ENCODE measurements at regions not wholly inside any gene's neighbourhood (a gene's known extent, or its start where the extent isn't known, plus 50 kb on each side); places are given as distances from the start of the nearest gene placed in this dataset.
A peak's percentile ranks its signal among the peaks of the same experiment; 100 is the strongest.

- Histone ChIP-seq H3K4me1 (no peaks in the 10 kb centered on the region), H3K27me3 (no peaks in the 10 kb centered on the region), H3K4me3 (no peak overlapping the region), H3K36me3 (no peaks in the 10 kb centered on the region), H3K9me3 (peaks cover 0 to 17% of the 10 kb centered on the region in 2 donors), H3K27ac (no peak overlapping the region)
- DNase-seq (no peak), ATAC-seq (no peak)
- intact Hi-C loops (cut with DNase I), result no loop called here
- no peak for TF ChIP-seq CTCF (IDR thresholded peaks at IDR 0.05)
These were observed 771.0 kb downstream of the PDCD6IP start for GRCh38 chr3:34569437-34569836.

DNA sequence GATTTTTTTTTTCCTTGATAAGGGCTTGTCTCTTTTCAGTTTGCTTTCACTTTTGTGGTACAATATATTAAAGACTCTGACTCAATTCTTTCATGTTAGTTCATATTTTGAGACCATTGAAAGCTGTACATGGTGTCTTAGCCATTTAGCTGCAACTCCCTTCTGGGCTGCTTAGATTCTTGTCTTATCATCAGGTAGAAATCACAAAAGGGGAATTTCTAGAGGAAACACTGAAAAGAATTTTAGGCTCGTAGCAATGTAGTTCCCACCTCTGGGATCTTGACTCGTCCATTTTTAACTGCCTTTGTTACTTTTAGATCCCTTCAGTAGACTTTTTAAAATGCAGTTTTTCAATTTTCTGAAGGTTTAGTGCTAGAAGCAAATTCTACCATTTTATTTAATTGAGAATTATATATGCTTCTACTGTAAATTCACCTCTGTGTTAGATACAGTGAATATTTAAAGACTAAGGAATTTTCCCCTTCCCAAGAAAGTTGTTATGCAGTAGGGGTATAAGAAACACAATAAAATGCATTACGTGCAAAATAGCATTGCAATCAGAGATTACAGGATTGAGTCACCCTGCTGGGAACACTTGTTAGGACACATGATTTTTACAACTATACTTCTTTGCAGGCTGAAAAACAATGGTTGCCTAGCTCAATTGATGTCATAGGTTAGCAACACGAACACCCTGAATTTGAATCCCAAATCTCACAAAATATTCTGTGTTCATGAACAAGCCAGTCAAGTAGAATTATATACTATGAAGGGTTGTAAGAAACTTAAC, 772.7 kb downstream of the PDCD6IP start:
- ATAC-seq, result peak; percentile 15
- Histone ChIP-seq H3K27ac (no peak overlapping the region), H3K27me3 (no peaks in the 10 kb centered on the region), H3K4me3 (no peak overlapping the region), H3K4me1 (no peaks in the 10 kb centered on the region), H3K9me3 (peaks cover 0 to 4% of the 10 kb centered on the region in 2 donors), H3K36me3 (no peaks in the 10 kb centered on the region)
- intact Hi-C loops (cut with DNase I), result no loop called here
- DNase-seq, result no peak
- TF ChIP-seq CTCF (IDR thresholded peaks at IDR 0.05), result no peak

DNA sequence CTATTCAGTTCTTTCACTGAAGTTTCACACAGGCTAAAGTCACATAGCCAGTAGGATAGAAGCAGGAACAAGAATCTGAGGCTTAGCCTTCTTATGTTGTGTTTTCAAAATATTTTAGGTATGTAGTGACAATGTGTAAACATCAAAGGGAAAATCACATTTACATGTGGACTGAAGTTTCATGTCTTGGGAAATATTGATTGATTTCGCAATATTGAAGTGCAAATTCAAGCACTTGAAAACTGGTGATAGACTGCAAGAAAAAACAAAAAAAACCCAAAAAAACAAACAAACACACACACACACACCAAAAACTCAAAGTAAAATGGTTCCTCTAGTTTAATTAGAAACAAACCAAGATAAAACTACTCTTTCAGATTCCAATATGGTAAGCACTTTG, 773.3 kb downstream of the PDCD6IP start:
- no peaks in the 10 kb centered on the region for H3K36me3 ChIP-seq
- no peak overlapping the region for H3K4me3 ChIP-seq
- H3K27ac ChIP-seq, result no peak overlapping the region
- no peak for TF ChIP-seq CTCF (IDR thresholded peaks at IDR 0.05)
- DNase-seq, result no peak
- peaks cover 0 to 3% of the 10 kb centered on the region in 2 donors for H3K9me3 ChIP-seq
- H3K4me1 ChIP-seq, result no peaks in the 10 kb centered on the region
- H3K27me3 ChIP-seq, result no peaks in the 10 kb centered on the region
- ATAC-seq, result no peak
- intact Hi-C loops (cut with DNase I), result no loop called here

DNA sequence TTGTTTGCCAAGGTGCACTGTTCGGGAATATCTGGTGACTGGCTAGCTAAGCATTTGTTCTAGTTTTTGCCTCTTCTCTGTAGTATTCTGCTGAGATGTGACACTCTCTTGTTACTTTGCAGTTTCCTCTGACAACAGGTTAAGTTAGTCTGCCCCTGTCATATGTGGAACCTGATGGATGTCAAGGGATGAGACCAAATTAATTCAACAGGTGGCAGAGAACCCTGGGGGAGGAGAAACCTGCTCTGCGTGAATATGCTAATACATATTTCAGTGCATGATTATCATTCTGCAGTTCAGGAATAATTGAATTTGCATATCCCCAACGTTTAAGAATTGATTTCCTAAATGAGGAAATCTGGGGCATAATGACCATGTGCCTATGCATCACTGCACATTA, 777.3 kb downstream of the PDCD6IP start:
- Histone ChIP-seq H3K27ac (no peak overlapping the region), H3K4me3 (no peak overlapping the region), H3K27me3 (no peaks in the 10 kb centered on the region), H3K9me3 (no peaks in the 10 kb centered on the region), H3K4me1 (no peaks in the 10 kb centered on the region), H3K36me3 (no peaks in the 10 kb centered on the region)
- ATAC-seq, result no peak
- TF ChIP-seq CTCF (IDR thresholded peaks at IDR 0.05), result no peak
- intact Hi-C loops (cut with DNase I), result no loop called here
- DNase-seq, result no peak

- intact Hi-C loops (cut with DNase I), result no loop called here
- Histone ChIP-seq H3K4me3 (no peak overlapping the region), H3K27me3 (no peaks in the 10 kb centered on the region), H3K27ac (no peak overlapping the region), H3K4me1 (no peaks in the 10 kb centered on the region), H3K36me3 (no peaks in the 10 kb centered on the region), H3K9me3 (no peaks in the 10 kb centered on the region)
- DNase-seq (no peak), ATAC-seq (no peak)
- no peak for TF ChIP-seq CTCF (IDR thresholded peaks at IDR 0.05)
These were observed 783.6 kb downstream of the PDCD6IP start for GRCh38 chr3:34582055-34582454.

Data from left lung (tissue), 4 donors.